PC-9 (cell line): ENCODE measurements at regions not wholly inside any gene's neighbourhood (a gene's known extent, or its start where the extent isn't known, plus 50 kb on each side); places are given as distances from the start of the nearest gene placed in this dataset.

Experiments used
- CTCF ChIP-seq: fragments of 200-600 bp; sonication (generic); conservative IDR thresholded peaks from 2 replicates; pipeline ENCODE4 v1.6.1; 2017; ENCODE audit warnings: mixed run types, antibody characterized with exemption, mild to moderate bottlenecking, moderate library complexity
- EZH2 ChIP-seq: fragments of 200-600 bp; sonication (generic); IDR thresholded peaks from 2 replicates; pipeline ENCODE4 v1.8.0; 2017; ENCODE audit warnings: antibody characterized with exemption, low read depth

GRCh38 chr2:12971581-12972365 is 255.0 kb downstream of the TRIB2 start:
- TF ChIP-seq CTCF (no peak), EZH2 (no peak)
